ENCODE measurements at regions not wholly inside any gene's neighbourhood (a gene's known extent, or its start where the extent isn't known, plus 50 kb on each side); places are given as distances from the start of the nearest gene placed in this dataset.

GRCh38 chr2:66240286-66240685 lies 194.6 kb upstream of the MEIS1 start:
- peaks cover 37% of the 10 kb centered on the region for H3K4me1 Mint-ChIP-seq (ENCODE audit: low read depth)
- no peak for TF ChIP-seq CTCF (IDR thresholded peaks at IDR 0.05; ENCODE audit: unreplicated experiment)
- peaks cover 15% of the 10 kb centered on the region for H3K27me3 Mint-ChIP-seq
- no peak for DNase-seq (ENCODE audit: low spot score, unreplicated experiment)
- no peaks in the 10 kb centered on the region for H3K9me3 Mint-ChIP-seq (ENCODE audit: low read depth)
- H3K4me3 Mint-ChIP-seq (ENCODE audit: low read depth) = no peak overlapping the region
- H3K36me3 Mint-ChIP-seq (ENCODE audit: insufficient read depth) = no peaks in the 10 kb centered on the region
- H3K27ac Mint-ChIP-seq = no peak overlapping the region

- Mint-ChIP-seq H3K4me3 (ENCODE audit: low read depth) (no peak overlapping the region), H3K27me3 (peaks cover 9% of the 10 kb centered on the region), H3K36me3 (ENCODE audit: insufficient read depth) (no peaks in the 10 kb centered on the region), H3K27ac (no peak overlapping the region), H3K9me3 (ENCODE audit: low read depth) (no peaks in the 10 kb centered on the region), H3K4me1 (ENCODE audit: low read depth) (peaks cover 31% of the 10 kb centered on the region)
- DNase-seq (ENCODE audit: low spot score, unreplicated experiment) = no peak
- no peak for TF ChIP-seq CTCF (IDR thresholded peaks at IDR 0.05; ENCODE audit: unreplicated experiment)
These were observed 195.3 kb upstream of the MEIS1 start for GRCh38 chr2:66239655-66240054.

- no peak overlapping the region for H3K27ac Mint-ChIP-seq
- H3K9me3 Mint-ChIP-seq (ENCODE audit: low read depth) = no peaks in the 10 kb centered on the region
- no peak for TF ChIP-seq CTCF (IDR thresholded peaks at IDR 0.05; ENCODE audit: unreplicated experiment)
- no peaks in the 10 kb centered on the region for H3K27me3 Mint-ChIP-seq
- H3K36me3 Mint-ChIP-seq (ENCODE audit: insufficient read depth) = no peaks in the 10 kb centered on the region
- peaks cover 25% of the 10 kb centered on the region for H3K4me1 Mint-ChIP-seq (ENCODE audit: low read depth)
- no peak for DNase-seq (ENCODE audit: low spot score, unreplicated experiment)
- no peak overlapping the region for H3K4me3 Mint-ChIP-seq (ENCODE audit: low read depth)
These were observed 197.0 kb upstream of the MEIS1 start for GRCh38 chr2:66237803-66238379.

- no peak for DNase-seq (ENCODE audit: low spot score, unreplicated experiment)
- Mint-ChIP-seq H3K4me1 (ENCODE audit: low read depth) (peaks cover 22% of the 10 kb centered on the region), H3K36me3 (ENCODE audit: insufficient read depth) (no peaks in the 10 kb centered on the region), H3K27ac (no peak overlapping the region), H3K9me3 (ENCODE audit: low read depth) (no peaks in the 10 kb centered on the region), H3K4me3 (ENCODE audit: low read depth) (no peak overlapping the region), H3K27me3 (no peaks in the 10 kb centered on the region)
- no peak for TF ChIP-seq CTCF (IDR thresholded peaks at IDR 0.05; ENCODE audit: unreplicated experiment)
These were observed 197.8 kb upstream of the MEIS1 start for GRCh38 chr2:66236816-66237802.

GRCh38 chr2:66236067-66236685 lies 198.7 kb upstream of the MEIS1 start:
- DNase-seq (ENCODE audit: low spot score, unreplicated experiment) = no peak
- Mint-ChIP-seq H3K27me3 (no peaks in the 10 kb centered on the region), H3K4me3 (ENCODE audit: low read depth) (no peak overlapping the region), H3K4me1 (ENCODE audit: low read depth) (peaks cover 15% of the 10 kb centered on the region), H3K36me3 (ENCODE audit: insufficient read depth) (no peaks in the 10 kb centered on the region), H3K9me3 (ENCODE audit: low read depth) (no peaks in the 10 kb centered on the region), H3K27ac (no peak overlapping the region)
- TF ChIP-seq CTCF (IDR thresholded peaks at IDR 0.05; ENCODE audit: unreplicated experiment) = no peak
